Endothelial cell of umbilical vein (primary cell): ENCODE measurements at regions not wholly inside any gene's neighbourhood (a gene's known extent, or its start where the extent isn't known, plus 50 kb on each side); places are given as distances from the start of the nearest gene placed in this dataset.

Experiments used
- CTCF ChIP-seq, 2 donors: IDR thresholded peaks; 1 replicate in 1 of 2; 2 replicates in 1 of 2; pipeline ENCODE4 v1.5.1; 2011; ENCODE audit warnings: low read length in 2 of 2, mild to moderate bottlenecking in 2 of 2, moderate library complexity in 2 of 2, control low read depth in 1 of 2, inconsistent platforms in 1 of 2, low read depth in 1 of 2; ENCODE audit not compliant: insufficient read depth in 1 of 2; ENCODE audit errors: extremely low read depth in 1 of 2
- EZH2 ChIP-seq: IDR thresholded peaks from 2 replicates; pipeline ENCODE4 v1.6.1; 2012; ENCODE audit warnings: borderline replicate concordance, low read depth, mild to moderate bottlenecking, moderate library complexity, low read length, inconsistent platforms; ENCODE audit not compliant: severe bottlenecking
- MYC ChIP-seq: IDR thresholded peaks from one replicate; pipeline ENCODE4 v1.6.1; 2011; ENCODE audit warnings: mild to moderate bottlenecking, low read depth, low read length
- POLR2A ChIP-seq: IDR thresholded peaks from 2 replicates; pipeline ENCODE4 v1.6.1; 2012; ENCODE audit warnings: low read depth, mild to moderate bottlenecking, control low read depth, low read length

GRCh38 chr3:46116996-46117395, 89.7 kb upstream of the XCR1 start:
- TF ChIP-seq MYC (no peak), POLR2A (no peak), CTCF (IDR thresholded peaks at IDR 0.05; ENCODE audit: extremely low read depth in 1 of 2, insufficient read depth in 1 of 2, low read depth in 1 of 2, low read length in 2 of 2) (no peak), EZH2 (no peak)
